Liver (tissue), 8 donors: ENCODE measurements at regions not wholly inside any gene's neighbourhood (a gene's known extent, or its start where the extent isn't known, plus 50 kb on each side); places are given as distances from the start of the nearest gene placed in this dataset.

Source experiments
- DNase-seq: peaks from one replicate; pipeline ENCODE4 v3.0.0-alpha.2; 2017; ENCODE audit warnings: low spot score
- H3K27ac ChIP-seq, 2 donors: one replicate each; pipeline ENCODE4 v1.7.0; 2013; ENCODE audit warnings: inconsistent platforms in 2 of 2, low read length in 2 of 2, control low read depth in 1 of 2, low read depth in 1 of 2, mild to moderate bottlenecking in 1 of 2
- H3K27me3 ChIP-seq, 4 donors: one replicate each; pipeline versions ENCODE4 v1.6.1 to v1.7.0; 2013; ENCODE audit warnings: low read length in 3 of 4, inconsistent platforms in 1 of 4, mild to moderate bottlenecking in 1 of 4, moderate library complexity in 1 of 4; ENCODE audit not compliant: control insufficient read depth in 4 of 4, insufficient read depth in 4 of 4
- H3K36me3 ChIP-seq, 4 donors: one replicate each; pipeline versions ENCODE4 v1.6.1 to v1.7.0; 2013; ENCODE audit warnings: low read length in 3 of 4, mild to moderate bottlenecking in 3 of 4, low read depth in 1 of 4, moderate library complexity in 1 of 4; ENCODE audit not compliant: control insufficient read depth in 4 of 4, insufficient read depth in 3 of 4
- H3K4me1 ChIP-seq, 4 donors: one replicate each; pipeline versions ENCODE4 v1.6.1 to v1.7.0; 2013; ENCODE audit warnings: low read length in 3 of 4, mild to moderate bottlenecking in 3 of 4, moderate library complexity in 1 of 4; ENCODE audit not compliant: control insufficient read depth in 4 of 4, insufficient read depth in 4 of 4
- H3K4me3 ChIP-seq, 3 donors: one replicate each; pipeline versions ENCODE4 v1.6.1 to v1.7.0; 2013; ENCODE audit warnings: low read length in 3 of 3, control low read depth in 1 of 3, low read depth in 1 of 3, mild to moderate bottlenecking in 1 of 3
- H3K9ac ChIP-seq, 2 donors: one replicate each; pipeline ENCODE4 v1.7.0; 2013; ENCODE audit warnings: low read length in 2 of 2, mild to moderate bottlenecking in 2 of 2, moderate library complexity in 2 of 2, control low read depth in 1 of 2, low read depth in 1 of 2
- H3K9me3 ChIP-seq, 4 donors: one replicate each; pipeline versions ENCODE4 v1.6.1 to v1.7.0; 2013; ENCODE audit warnings: low read length in 3 of 4; ENCODE audit not compliant: control insufficient read depth in 4 of 4
- ATF3 ChIP-seq: IDR thresholded peaks from 2 replicates; pipeline ENCODE4 v1.6.1; 2016; ENCODE audit warnings: antibody characterized with exemption
- CTCF ChIP-seq: fragments of 150-350 bp; IDR thresholded peaks from 2 replicates; pipeline ENCODE4 v1.5.1; 2017; ENCODE audit warnings: improper control_type of control experiment, low read depth, low read length; ENCODE audit not compliant: missing input control
- EGR1 ChIP-seq, 2 donors: IDR thresholded peaks; 2 replicates each; pipeline ENCODE4 v1.6.1; 2016 to 2018; ENCODE audit warnings: antibody characterized with exemption in 2 of 2, low read depth in 2 of 2
- FOXA1 ChIP-seq: IDR thresholded peaks from 2 replicates; pipeline ENCODE4 v1.6.1; 2016; ENCODE audit warnings: antibody characterized with exemption
- FOXA2 ChIP-seq: IDR thresholded peaks from 2 replicates; pipeline ENCODE4 v1.6.1; 2016; ENCODE audit warnings: antibody characterized with exemption
- GABPA ChIP-seq, 2 donors: IDR thresholded peaks in 1 of 2; conservative IDR thresholded peaks in 1 of 2; 2 replicates each; pipeline ENCODE4 v1.6.1; 2016; ENCODE audit warnings: antibody characterized with exemption in 2 of 2, mild to moderate bottlenecking in 1 of 2, moderate library complexity in 1 of 2
- HNF4A ChIP-seq, 2 donors: conservative IDR thresholded peaks; 2 replicates each; pipeline ENCODE4 v1.6.1; 2016; ENCODE audit warnings: antibody characterized with exemption in 2 of 2, mild to moderate bottlenecking in 2 of 2
- HNF4G ChIP-seq: IDR thresholded peaks from 2 replicates; pipeline ENCODE4 v1.6.1; 2016; ENCODE audit warnings: antibody characterized with exemption
- JUND ChIP-seq, 2 donors: IDR thresholded peaks; 2 replicates each; pipeline ENCODE4 v1.6.1; 2016; ENCODE audit warnings: antibody characterized with exemption in 2 of 2
- MAX ChIP-seq: IDR thresholded peaks from 2 replicates; pipeline ENCODE4 v1.6.1; 2016; ENCODE audit warnings: antibody characterized with exemption
- NR2F2 ChIP-seq: IDR thresholded peaks from 2 replicates; pipeline ENCODE4 v1.6.1; 2016; ENCODE audit warnings: antibody characterized with exemption
- RAD21 ChIP-seq, 2 donors: IDR thresholded peaks; 2 replicates each; pipeline ENCODE4 v1.6.1; 2016; ENCODE audit warnings: antibody characterized with exemption in 2 of 2, mild to moderate bottlenecking in 2 of 2
- REST ChIP-seq: IDR thresholded peaks from 2 replicates; pipeline ENCODE4 v1.6.1; 2016; ENCODE audit warnings: antibody characterized with exemption, mild to moderate bottlenecking
- RXRA ChIP-seq, 2 donors: IDR thresholded peaks; 2 replicates each; pipeline ENCODE4 v1.6.1; 2017 to 2018; ENCODE audit warnings: antibody characterized with exemption in 2 of 2, mild to moderate bottlenecking in 1 of 2
- SP1 ChIP-seq: IDR thresholded peaks from 2 replicates; pipeline ENCODE4 v1.6.1; 2018; ENCODE audit warnings: antibody characterized with exemption, mild to moderate bottlenecking
- TAF1 ChIP-seq: conservative IDR thresholded peaks from 2 replicates; pipeline ENCODE4 v1.6.1; 2016; ENCODE audit warnings: antibody characterized with exemption, mild to moderate bottlenecking
- YY1 ChIP-seq: IDR thresholded peaks from 2 replicates; pipeline ENCODE4 v1.6.1; 2016; ENCODE audit warnings: antibody characterized with exemption, mild to moderate bottlenecking
- ZBTB33 ChIP-seq: IDR thresholded peaks from 2 replicates; pipeline ENCODE4 v1.6.1; 2016; ENCODE audit warnings: antibody characterized with exemption
- WGBS: extraction: QIAGEN DNeasy Blood & Tissue Kit; methylation state at CpG from one replicate; pipeline ENCODE4 v1.1.7; 2013; 5-methylcytosine and 5-hydroxymethylcytosine counted together
- donor health status: healthy.
- donor health status: healthy.
- donor health status: healthy.
- donor health status: healthy.
- donor health status: healthy.

- 17% methylated on average over 4 of the region's 4 CpGs for WGBS
- no peaks in the 10 kb centered on the region for H3K36me3 ChIP-seq
- TF ChIP-seq GABPA (IDR thresholded peaks at IDR 0.05 in 1 of 2, conservative IDR thresholded peaks at IDR 0.05 in 1 of 2) (no peak), RAD21 (IDR thresholded peaks at IDR 0.05) (no peak), ZBTB33 (no peak), JUND (IDR thresholded peaks at IDR 0.05) (no peak), MAX (no peak), FOXA2 (no peak), HNF4A (conservative IDR thresholded peaks at IDR 0.05) (no peak), NR2F2 (no peak), CTCF (no peak)
- no peak overlapping the region for H3K9ac ChIP-seq
- no peaks in the 10 kb centered on the region for H3K9me3 ChIP-seq
- H3K27ac ChIP-seq = no peak overlapping the region
- no peaks in the 10 kb centered on the region for H3K4me1 ChIP-seq
- peaks cover 0 to 3% (median 0%) of the 10 kb centered on the region in 4 donors for H3K27me3 ChIP-seq
- H3K4me3 ChIP-seq = no peak overlapping the region
- no peak for DNase-seq
These were observed 85.7 kb upstream of the HS3ST2 start for GRCh38 chr16:22728167-22728836.

GRCh38 chr16:22732400-22732799 lies 81.6 kb upstream of the HS3ST2 start:
- Histone ChIP-seq H3K9ac (no peak overlapping the region), H3K4me3 (no peak overlapping the region), H3K9me3 (no peaks in the 10 kb centered on the region), H3K4me1 (no peaks in the 10 kb centered on the region), H3K36me3 (no peaks in the 10 kb centered on the region), H3K27me3 (peaks cover 0 to 3% (median 0%) of the 10 kb centered on the region in 4 donors), H3K27ac (no peak overlapping the region)
- TF ChIP-seq REST = no peak
- no peak for TF ChIP-seq MAX
- TF ChIP-seq RXRA (IDR thresholded peaks at IDR 0.05) = no peak
- TF ChIP-seq YY1 = no peak
- no peak for TF ChIP-seq RAD21 (IDR thresholded peaks at IDR 0.05)
- TF ChIP-seq JUND (IDR thresholded peaks at IDR 0.05) = no peak
- TF ChIP-seq HNF4A (conservative IDR thresholded peaks at IDR 0.05) = no peak
- TF ChIP-seq ATF3 = no peak
- TF ChIP-seq CTCF = no peak
- no peak for TF ChIP-seq HNF4G
- no peak for TF ChIP-seq NR2F2
- TF ChIP-seq TAF1 = no peak
- TF ChIP-seq FOXA1 = no peak
- no peak for TF ChIP-seq SP1
- TF ChIP-seq EGR1 (IDR thresholded peaks at IDR 0.05; ENCODE audit: low read depth in 2 of 2) = no peak
- TF ChIP-seq ZBTB33 = no peak
- TF ChIP-seq GABPA (IDR thresholded peaks at IDR 0.05 in 1 of 2, conservative IDR thresholded peaks at IDR 0.05 in 1 of 2) = no peak
- no peak for DNase-seq
- 69% methylated on average over 2 of the region's 2 CpGs for WGBS
